A673 (cell line): ENCODE measurements at regions not wholly inside any gene's neighbourhood (a gene's known extent, or its start where the extent isn't known, plus 50 kb on each side); places are given as distances from the start of the nearest gene placed in this dataset.

Experiments
- BruUV-seq: library from RNA; stranded (reverse); fragments of 400-500 nt; replicated peaks from 2 replicates; lab custom pipeline; 2021; lab: Mats Ljungman, UMichigan
- CTCF ChIA-PET: fragments of 300-600 bp; sonication (Branson Sonifier 250); formaldehyde crosslinking; loops from one replicate; lab custom pipeline; 2022; ENCODE audit warnings: antibody characterized with exemption; lab: Charles Lee
- POLR2A ChIA-PET: fragments of 300-600 bp; sonication (Branson Sonifier 250); formaldehyde crosslinking; loops from one replicate; lab custom pipeline; 2022; ENCODE audit warnings: antibody characterized with exemption; ENCODE audit not compliant: low non-redundant PET; lab: Charles Lee
- DNase-seq: peaks from one replicate; pipeline ENCODE4 v3.0.0-alpha.2; 2015; ENCODE audit warnings: low spot score
- H3K27ac ChIP-seq: fragments of 200-600 bp; sonication (generic); 2 replicates; pipeline ENCODE4 v1.5.1; 2016; ENCODE audit warnings: mixed run types, low read depth, mild to moderate bottlenecking, mixed read lengths, antibody characterized with exemption, low read length; ENCODE audit not compliant: poor library complexity, severe bottlenecking
- H3K27me3 ChIP-seq: fragments of 200-600 bp; sonication (generic); replicated peaks from 2 replicates; pipeline ENCODE4 v1.6.1; 2017; ENCODE audit warnings: mixed run types, low read depth, mild to moderate bottlenecking, mixed read lengths, antibody characterized with exemption, low read length; ENCODE audit not compliant: insufficient read depth, poor library complexity
- H3K36me3 ChIP-seq: fragments of 200-600 bp; sonication (generic); 2 replicates; pipeline ENCODE4 v1.6.1; 2016; ENCODE audit warnings: mixed run types, mild to moderate bottlenecking, mixed read lengths, antibody characterized with exemption, low read length; ENCODE audit not compliant: insufficient read depth, poor library complexity, severe bottlenecking
- H3K4me1 ChIP-seq: fragments of 200-600 bp; sonication (generic); 2 replicates; pipeline ENCODE4 v1.6.1; 2017; ENCODE audit warnings: mixed run types, mild to moderate bottlenecking, mixed read lengths, antibody characterized with exemption, low read length; ENCODE audit not compliant: insufficient read depth, poor library complexity, severe bottlenecking
- H3K4me3 ChIP-seq: fragments of 200-600 bp; sonication (generic); 2 replicates; pipeline ENCODE4 v1.5.1; 2016; ENCODE audit warnings: low read depth, mixed run types, mild to moderate bottlenecking, mixed read lengths, low read length; ENCODE audit not compliant: poor library complexity, severe bottlenecking
- H3K9me3 ChIP-seq: fragments of 200-600 bp; sonication (generic); 2 replicates; pipeline ENCODE4 v1.6.1; 2016; ENCODE audit warnings: mixed run types, low read depth, mild to moderate bottlenecking, mixed read lengths, antibody characterized with exemption, low read length; ENCODE audit not compliant: poor library complexity, severe bottlenecking
- EZH2 ChIP-seq: fragments of 200-600 bp; sonication (generic); IDR thresholded peaks from 2 replicates; pipeline ENCODE4 v1.6.1; 2017; ENCODE audit warnings: borderline replicate concordance, low read depth, mild to moderate bottlenecking, mixed read lengths, antibody characterized with exemption, low read length; ENCODE audit not compliant: poor library complexity, severe bottlenecking
- intact Hi-C: fragments of 100-400 bp; cut with micrococcal nuclease; formaldehyde crosslinking; loops from one replicate; pipeline ENCODE4 v1.10.0; 2022; ENCODE audit not compliant: unreplicated experiment
- TF ChIP-seq, protein P1 (sequence below): fragments of 300-800, 200-600 bp; sonication (generic); conservative IDR thresholded peaks from 2 replicates; pipeline ENCODE4 v1.5.1; 2017; ENCODE audit warnings: low read depth, mild to moderate bottlenecking, antibody characterized with exemption, low read length, moderate library complexity, mixed read lengths

DNA sequence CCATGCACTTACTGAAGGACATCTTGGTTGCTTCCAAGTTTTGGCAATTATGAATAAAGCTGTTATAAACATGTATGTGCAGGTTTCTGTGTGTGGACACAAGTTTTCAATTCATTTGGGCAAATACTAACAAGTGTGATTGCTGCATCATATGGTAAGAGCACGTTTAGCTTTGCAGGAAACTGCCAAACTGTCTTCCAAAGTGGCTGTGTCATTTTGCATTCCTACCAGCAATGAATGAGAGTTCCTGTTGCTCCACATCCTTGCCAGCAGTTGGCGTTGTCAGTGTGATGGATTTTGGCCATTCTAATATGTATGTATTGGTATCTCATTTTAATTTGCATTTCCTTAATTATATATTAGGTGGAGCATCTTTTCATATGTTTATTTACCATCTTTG lies 280.1 kb downstream of the SV2B start:
- Histone ChIP-seq H3K27me3 (peaks cover 15% of the 10 kb centered on the region), H3K4me1 (no peaks in the 10 kb centered on the region), H3K27ac (no peak overlapping the region), H3K4me3 (no peak overlapping the region), H3K9me3 (no peaks in the 10 kb centered on the region), H3K36me3 (no peaks in the 10 kb centered on the region)
- TF ChIP-seq, protein P1, sequence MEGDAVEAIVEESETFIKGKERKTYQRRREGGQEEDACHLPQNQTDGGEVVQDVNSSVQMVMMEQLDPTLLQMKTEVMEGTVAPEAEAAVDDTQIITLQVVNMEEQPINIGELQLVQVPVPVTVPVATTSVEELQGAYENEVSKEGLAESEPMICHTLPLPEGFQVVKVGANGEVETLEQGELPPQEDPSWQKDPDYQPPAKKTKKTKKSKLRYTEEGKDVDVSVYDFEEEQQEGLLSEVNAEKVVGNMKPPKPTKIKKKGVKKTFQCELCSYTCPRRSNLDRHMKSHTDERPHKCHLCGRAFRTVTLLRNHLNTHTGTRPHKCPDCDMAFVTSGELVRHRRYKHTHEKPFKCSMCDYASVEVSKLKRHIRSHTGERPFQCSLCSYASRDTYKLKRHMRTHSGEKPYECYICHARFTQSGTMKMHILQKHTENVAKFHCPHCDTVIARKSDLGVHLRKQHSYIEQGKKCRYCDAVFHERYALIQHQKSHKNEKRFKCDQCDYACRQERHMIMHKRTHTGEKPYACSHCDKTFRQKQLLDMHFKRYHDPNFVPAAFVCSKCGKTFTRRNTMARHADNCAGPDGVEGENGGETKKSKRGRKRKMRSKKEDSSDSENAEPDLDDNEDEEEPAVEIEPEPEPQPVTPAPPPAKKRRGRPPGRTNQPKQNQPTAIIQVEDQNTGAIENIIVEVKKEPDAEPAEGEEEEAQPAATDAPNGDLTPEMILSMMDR = no peak
- TF ChIP-seq EZH2 = no peak
- ChIA-PET POLR2A (no interaction called here), CTCF (no interaction called here)
- DNase-seq = no peak
- intact Hi-C loops = no loop called here
- no TSS peak for BruUV-seq

DNA sequence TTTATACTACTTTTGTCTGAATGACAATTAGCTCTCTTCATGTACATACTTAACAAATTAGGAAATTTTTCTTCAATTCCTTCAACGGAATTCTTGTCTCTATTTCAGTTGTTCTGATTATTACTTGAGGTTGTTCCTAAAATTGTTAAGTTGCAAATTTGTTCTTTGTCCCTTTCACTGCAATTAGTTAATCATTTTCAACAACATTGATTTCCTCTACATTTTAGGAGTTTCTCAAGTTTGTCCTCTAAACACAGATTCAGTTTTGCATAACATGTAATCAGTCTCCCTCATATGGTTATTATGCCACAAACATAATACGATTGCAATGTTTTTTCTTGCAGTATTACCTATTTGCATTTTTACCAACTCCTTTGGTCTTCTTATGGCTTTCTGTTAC lies 283.5 kb downstream of the SV2B start:
- Histone ChIP-seq H3K27ac (no peak overlapping the region), H3K36me3 (no peaks in the 10 kb centered on the region), H3K4me3 (no peak overlapping the region), H3K27me3 (peaks cover 9% of the 10 kb centered on the region), H3K9me3 (no peaks in the 10 kb centered on the region), H3K4me1 (peaks cover 6% of the 10 kb centered on the region)
- no peak for DNase-seq
- CTCF ChIA-PET = no interaction called here
- POLR2A ChIA-PET = no interaction called here
- TF ChIP-seq, protein P1 = no peak
- no peak for TF ChIP-seq EZH2
- intact Hi-C loops = no loop called here
- no TSS peak for BruUV-seq

DNA sequence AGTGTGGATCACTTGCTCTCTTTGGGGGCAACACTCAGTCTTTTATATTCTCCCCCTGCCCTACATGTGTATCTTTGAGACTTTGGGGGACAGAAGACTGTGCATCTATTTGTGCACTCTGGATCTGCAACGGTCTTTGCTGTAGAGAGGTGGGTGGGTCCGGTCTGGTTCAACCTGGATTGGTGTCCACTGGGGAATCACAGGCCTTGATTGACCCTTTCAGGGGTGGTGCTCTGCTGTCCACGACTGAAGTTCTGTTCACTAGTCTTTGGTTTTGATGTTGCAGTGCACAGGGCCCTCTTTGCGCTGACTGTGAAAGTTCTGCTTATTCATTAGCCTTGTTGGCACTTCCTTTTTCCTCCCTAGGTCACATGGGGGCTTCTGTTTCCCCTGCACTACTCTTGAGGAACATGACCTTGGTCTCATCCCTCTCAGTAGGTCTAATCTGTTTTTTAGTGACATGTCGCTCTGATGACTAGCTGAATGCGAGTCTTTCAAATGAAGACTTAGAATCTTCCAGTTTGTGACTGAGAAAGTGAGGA lies 284.2 kb downstream of the SV2B start:
- TF ChIP-seq EZH2 = no peak
- TF ChIP-seq, protein P1 = no peak
- intact Hi-C loops = no loop called here
- no peak overlapping the region for H3K27ac ChIP-seq
- H3K27me3 ChIP-seq = peaks cover 15% of the 10 kb centered on the region
- H3K4me3 ChIP-seq = no peak overlapping the region
- DNase-seq = no peak
- no TSS peak for BruUV-seq
- H3K36me3 ChIP-seq = no peaks in the 10 kb centered on the region
- ChIA-PET POLR2A (no interaction called here), CTCF (no interaction called here)
- no peaks in the 10 kb centered on the region for H3K9me3 ChIP-seq
- H3K4me1 ChIP-seq = peaks cover 6% of the 10 kb centered on the region
